ENCODE measurements at regions not wholly inside any gene's neighbourhood (a gene's known extent, or its start where the extent isn't known, plus 50 kb on each side); places are given as distances from the start of the nearest gene placed in this dataset.

DNA sequence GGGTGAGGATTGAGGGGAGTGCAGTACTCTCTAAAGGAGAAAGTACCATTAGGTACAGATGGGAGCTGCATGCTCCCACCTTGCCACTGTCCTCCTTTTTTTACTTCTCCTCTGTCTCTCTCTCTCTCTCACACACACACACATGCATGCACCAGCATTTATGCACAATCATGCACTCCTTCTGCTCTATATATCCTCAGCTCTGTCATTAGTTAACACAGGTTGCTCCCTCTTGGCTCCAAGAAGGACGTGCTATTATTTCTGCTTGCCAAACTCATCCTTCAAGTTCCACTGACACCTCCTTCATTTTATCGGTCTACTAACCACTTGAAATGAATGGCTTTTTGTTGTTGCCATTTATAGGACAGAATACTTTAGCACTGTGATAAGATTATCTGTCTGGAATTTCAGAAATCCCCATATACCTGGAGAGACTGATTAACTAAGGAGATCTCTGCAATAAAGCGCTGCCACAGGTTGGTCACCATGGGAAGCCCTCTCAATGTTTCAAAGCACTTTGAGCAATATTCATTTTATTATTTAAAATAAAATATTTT lies 178.5 kb upstream of the TRIB2 start:
- no peaks in the 10 kb centered on the region for H3K9me3 ChIP-seq (replicated peaks; ENCODE audit: control insufficient read depth, insufficient read depth, low read length)
- FAIRE-seq, result no peak
- H3K4me2 ChIP-seq (ENCODE audit: insufficient read depth, low read length), result no peak overlapping the region
- no peaks in the 10 kb centered on the region for H3K27me3 ChIP-seq (ENCODE audit: control insufficient read depth in 2 of 2, insufficient read depth in 2 of 2, low read length in 2 of 2)
- no peak for DNase-seq (ENCODE audit: low read depth, low spot score)
- TF ChIP-seq POLR2A (IDR thresholded peaks at IDR 0.05; ENCODE audit: low read depth, low read length) (no peak), MYC (IDR thresholded peaks at IDR 0.05; ENCODE audit: low read depth, low read length) (no peak), JUN (IDR thresholded peaks at IDR 0.05; ENCODE audit: borderline replicate concordance, insufficient read depth, insufficient read length, low read depth) (no peak), EZH2 (IDR thresholded peaks at IDR 0.05; ENCODE audit: borderline replicate concordance, low read depth, low read length, severe bottlenecking) (no peak), GATA2 (IDR thresholded peaks at IDR 0.05; ENCODE audit: insufficient read depth, insufficient read length, low read depth, low read length) (no peak), FOS (IDR thresholded peaks at IDR 0.05; ENCODE audit: borderline replicate concordance, insufficient read depth, low read length) (no peak), POLR2AphosphoS5 (IDR thresholded peaks at IDR 0.05; ENCODE audit: insufficient read depth, low read depth, low read length) (no peak)
- TF ChIP-seq, protein P1, sequence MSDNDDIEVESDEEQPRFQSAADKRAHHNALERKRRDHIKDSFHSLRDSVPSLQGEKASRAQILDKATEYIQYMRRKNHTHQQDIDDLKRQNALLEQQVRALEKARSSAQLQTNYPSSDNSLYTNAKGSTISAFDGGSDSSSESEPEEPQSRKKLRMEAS (IDR thresholded peaks at IDR 0.05; ENCODE audit: insufficient read depth, insufficient read length), result no peak
- TF ChIP-seq, protein P2, sequence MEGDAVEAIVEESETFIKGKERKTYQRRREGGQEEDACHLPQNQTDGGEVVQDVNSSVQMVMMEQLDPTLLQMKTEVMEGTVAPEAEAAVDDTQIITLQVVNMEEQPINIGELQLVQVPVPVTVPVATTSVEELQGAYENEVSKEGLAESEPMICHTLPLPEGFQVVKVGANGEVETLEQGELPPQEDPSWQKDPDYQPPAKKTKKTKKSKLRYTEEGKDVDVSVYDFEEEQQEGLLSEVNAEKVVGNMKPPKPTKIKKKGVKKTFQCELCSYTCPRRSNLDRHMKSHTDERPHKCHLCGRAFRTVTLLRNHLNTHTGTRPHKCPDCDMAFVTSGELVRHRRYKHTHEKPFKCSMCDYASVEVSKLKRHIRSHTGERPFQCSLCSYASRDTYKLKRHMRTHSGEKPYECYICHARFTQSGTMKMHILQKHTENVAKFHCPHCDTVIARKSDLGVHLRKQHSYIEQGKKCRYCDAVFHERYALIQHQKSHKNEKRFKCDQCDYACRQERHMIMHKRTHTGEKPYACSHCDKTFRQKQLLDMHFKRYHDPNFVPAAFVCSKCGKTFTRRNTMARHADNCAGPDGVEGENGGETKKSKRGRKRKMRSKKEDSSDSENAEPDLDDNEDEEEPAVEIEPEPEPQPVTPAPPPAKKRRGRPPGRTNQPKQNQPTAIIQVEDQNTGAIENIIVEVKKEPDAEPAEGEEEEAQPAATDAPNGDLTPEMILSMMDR (IDR thresholded peaks at IDR 0.05; ENCODE audit: extremely low read depth in 1 of 2, insufficient read depth in 1 of 2, low read depth in 1 of 2, low read length in 2 of 2), result no peak
- H3K79me2 ChIP-seq (ENCODE audit: control insufficient read depth, insufficient read depth, low read length), result no peaks in the 10 kb centered on the region
- CTCF ChIA-PET, result no interaction called here
- no peak overlapping the region for H2AFZ ChIP-seq (ENCODE audit: low read depth, low read length)
- dilution Hi-C loops (cut with MboI; ENCODE audit: extremely low pct_ligation_motif_present, low sequenced_read_pairs) (no loop called here), intact Hi-C loops (cut with micrococcal nuclease) (loop anchor here (5.0 kb wide), 1 partner anchor 74 kb away; no protein-coding TSS in a partner anchor)
- H4K20me1 ChIP-seq (replicated peaks; ENCODE audit: control insufficient read depth, extremely low read depth, insufficient read depth, low read length), result no peaks in the 10 kb centered on the region
- no peak overlapping the region for H3K4me3 ChIP-seq (replicated peaks in 1 of 3; ENCODE audit: insufficient read depth in 1 of 3, low read depth in 1 of 3, low read length in 3 of 3)
- POLR2A ChIA-PET, result no interaction called here
- no peak overlapping the region for H3K27ac ChIP-seq (ENCODE audit: insufficient read depth, low read depth, low read length)
- H3K4me1 ChIP-seq (ENCODE audit: control insufficient read depth, extremely low read depth, insufficient read depth, low read length), result no peaks in the 10 kb centered on the region
- H3K9ac ChIP-seq (replicated peaks; ENCODE audit: extremely low read depth, insufficient read depth, low read length), result no peak overlapping the region
- no peaks in the 10 kb centered on the region for H3K9me1 ChIP-seq (replicated peaks; ENCODE audit: control insufficient read depth, extremely low read depth, insufficient read depth, low read length)
- H3K36me3 ChIP-seq (ENCODE audit: control insufficient read depth in 2 of 2, extremely low read depth in 1 of 2, insufficient read depth in 2 of 2, low read length in 2 of 2), result no peaks in the 10 kb centered on the region
- no TSS peak for BruUV-seq (replicated peaks)

Data from endothelial cell of umbilical vein (primary cell).